HEK293 (cell line): ENCODE measurements at regions not wholly inside any gene's neighbourhood (a gene's known extent, or its start where the extent isn't known, plus 50 kb on each side); places are given as distances from the start of the nearest gene placed in this dataset.

ENCODE experiments used
- CTCF ChIP-seq: fragments of 450-650 bp; formaldehyde crosslinking; IDR thresholded peaks from 2 replicates; pipeline ENCODE4 v1.5.1; 2016; ENCODE audit warnings: missing biosample characterization, missing genetic modification characterization
- REST ChIP-seq: fragments of 450-650 bp; formaldehyde crosslinking; IDR thresholded peaks from 2 replicates; pipeline ENCODE4 v1.5.1; 2016; ENCODE audit warnings: missing biosample characterization, missing genetic modification characterization
- ZBTB8A ChIP-seq: fragments of 450-650 bp; formaldehyde crosslinking; IDR thresholded peaks from 2 replicates; pipeline ENCODE4 v1.5.1; 2016; ENCODE audit warnings: missing biosample characterization, missing genetic modification characterization
- ZNF423 ChIP-seq: fragments of 450-650 bp; formaldehyde crosslinking; IDR thresholded peaks from 2 replicates; pipeline ENCODE4 v1.5.1; 2016; ENCODE audit warnings: missing biosample characterization, missing genetic modification characterization
- ZSCAN23 ChIP-seq: fragments of 450-650 bp; formaldehyde crosslinking; IDR thresholded peaks from 2 replicates; pipeline ENCODE4 v1.5.1; 2016; ENCODE audit warnings: missing biosample characterization, missing genetic modification characterization

- no peak for TF ChIP-seq ZNF423 (tag by site-specific recombination)
- TF ChIP-seq REST (tag by site-specific recombination): no peak
- TF ChIP-seq ZBTB8A (tag by site-specific recombination): no peak
- TF ChIP-seq CTCF (tag by site-specific recombination): no peak
- no peak for TF ChIP-seq ZSCAN23 (tag by site-specific recombination)
These were observed 87.0 kb downstream of the IRF2BPL start for GRCh38 chr14:76941544-76941943.
